GM12801 (cell line): ENCODE measurements at regions not wholly inside any gene's neighbourhood (a gene's known extent, or its start where the extent isn't known, plus 50 kb on each side); places are given as distances from the start of the nearest gene placed in this dataset.

Source experiments
- TF ChIP-seq, protein P1 (sequence below): IDR thresholded peaks from one replicate; pipeline ENCODE4 v1.5.1; 2011; ENCODE audit warnings: control low read depth; ENCODE audit not compliant: insufficient read length; ENCODE audit errors: extremely low read depth

DNA sequence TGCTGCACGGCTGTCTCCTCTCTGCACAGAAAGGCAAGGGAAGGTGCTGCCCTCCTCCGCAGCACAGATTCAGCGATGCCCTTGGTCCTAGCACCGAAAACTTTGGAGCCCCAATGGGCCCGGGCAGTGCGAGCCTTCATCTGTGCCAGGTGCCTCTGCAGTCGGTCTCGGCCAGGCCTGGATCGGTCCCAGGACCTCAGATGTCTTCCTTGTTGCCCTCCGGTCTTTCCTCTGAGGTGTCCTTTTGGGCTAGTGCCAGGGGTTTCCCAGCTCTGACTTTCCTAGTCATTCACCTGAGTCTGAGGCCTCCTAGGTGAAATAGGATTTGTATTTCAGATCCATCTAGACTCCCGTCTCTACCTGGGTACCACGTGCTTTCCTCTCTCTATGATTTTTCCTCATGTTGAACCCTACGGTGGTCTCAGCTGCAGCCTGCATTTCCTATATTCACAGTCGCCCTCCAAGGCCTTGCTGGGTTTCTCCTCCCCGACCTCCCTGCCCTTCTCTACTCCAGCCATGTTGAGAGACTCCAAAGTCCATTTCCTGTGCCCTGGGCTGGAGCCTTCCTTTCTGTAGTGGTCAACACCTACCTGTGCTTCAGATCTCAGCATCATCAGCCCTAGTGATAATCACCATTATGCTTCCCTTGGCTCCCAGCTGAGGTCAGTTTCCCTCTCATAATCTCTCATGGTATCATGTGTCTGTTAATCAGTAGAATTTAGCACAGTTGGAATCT is 92.0 kb upstream of the PRSS58 start:
- TF ChIP-seq, protein P1, sequence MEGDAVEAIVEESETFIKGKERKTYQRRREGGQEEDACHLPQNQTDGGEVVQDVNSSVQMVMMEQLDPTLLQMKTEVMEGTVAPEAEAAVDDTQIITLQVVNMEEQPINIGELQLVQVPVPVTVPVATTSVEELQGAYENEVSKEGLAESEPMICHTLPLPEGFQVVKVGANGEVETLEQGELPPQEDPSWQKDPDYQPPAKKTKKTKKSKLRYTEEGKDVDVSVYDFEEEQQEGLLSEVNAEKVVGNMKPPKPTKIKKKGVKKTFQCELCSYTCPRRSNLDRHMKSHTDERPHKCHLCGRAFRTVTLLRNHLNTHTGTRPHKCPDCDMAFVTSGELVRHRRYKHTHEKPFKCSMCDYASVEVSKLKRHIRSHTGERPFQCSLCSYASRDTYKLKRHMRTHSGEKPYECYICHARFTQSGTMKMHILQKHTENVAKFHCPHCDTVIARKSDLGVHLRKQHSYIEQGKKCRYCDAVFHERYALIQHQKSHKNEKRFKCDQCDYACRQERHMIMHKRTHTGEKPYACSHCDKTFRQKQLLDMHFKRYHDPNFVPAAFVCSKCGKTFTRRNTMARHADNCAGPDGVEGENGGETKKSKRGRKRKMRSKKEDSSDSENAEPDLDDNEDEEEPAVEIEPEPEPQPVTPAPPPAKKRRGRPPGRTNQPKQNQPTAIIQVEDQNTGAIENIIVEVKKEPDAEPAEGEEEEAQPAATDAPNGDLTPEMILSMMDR, result no peak

- TF ChIP-seq, protein P1, result no peak
Observed at GRCh38 chr7:142348921-142349405, 91.1 kb upstream of the PRSS58 start.

DNA sequence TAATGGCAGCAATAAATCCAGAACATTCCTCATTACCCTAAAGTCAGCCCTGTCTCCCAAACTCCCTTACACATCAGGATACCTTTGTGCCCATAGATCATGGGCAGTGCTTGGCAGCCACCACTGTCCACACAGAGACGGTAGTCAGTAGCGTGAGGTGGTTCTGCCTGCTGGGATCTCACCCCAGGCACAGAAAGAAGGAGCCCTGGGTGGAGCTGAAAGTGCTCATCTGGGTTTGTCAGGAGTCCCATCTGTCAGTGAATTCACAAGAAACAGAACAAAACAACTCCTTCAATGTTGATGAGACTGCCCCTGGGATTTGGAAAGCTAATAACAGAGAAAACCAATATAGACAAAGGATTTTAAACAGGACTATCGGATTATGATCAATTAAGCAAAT is 90.2 kb upstream of the PRSS58 start:
- TF ChIP-seq, protein P1, result no peak

DNA sequence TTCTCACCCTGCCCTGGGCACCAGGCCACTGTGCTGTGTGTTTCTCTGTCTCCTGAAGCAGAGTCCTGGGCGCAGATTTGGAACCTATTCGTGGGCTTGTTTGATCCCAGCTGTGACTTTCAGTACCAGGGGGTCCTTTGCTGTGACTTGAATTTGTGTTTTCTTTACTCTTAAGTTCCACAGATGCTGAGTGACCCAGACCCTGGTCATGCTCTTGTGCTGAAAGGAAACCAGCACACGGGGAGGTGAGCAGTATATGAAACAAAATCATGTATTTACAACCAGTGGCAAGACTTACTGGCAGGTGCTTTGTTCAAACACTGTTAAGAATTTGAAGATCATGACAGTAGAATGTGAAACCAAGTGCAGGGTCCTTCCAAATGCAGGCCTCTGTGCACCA is 89.2 kb upstream of the PRSS58 start:
- TF ChIP-seq, protein P1, result no peak

GRCh38 chr7:142345811-142346210 is 88.0 kb upstream of the PRSS58 start:
- TF ChIP-seq, protein P1, result no peak

GRCh38 chr7:142338633-142339501 is 81.0 kb upstream of the PRSS58 start:
- TF ChIP-seq, protein P1, result no peak
